K562 (cell line): ENCODE measurements at regions not wholly inside any gene's neighbourhood (a gene's known extent, or its start where the extent isn't known, plus 50 kb on each side); places are given as distances from the start of the nearest gene placed in this dataset.

ENCODE experiments used
- BMI1 ChIP-seq: fragments of 150-350 bp; IDR thresholded peaks from 2 replicates; pipeline ENCODE4 v1.6.1; 2014; ENCODE audit warnings: low read length
- FOXJ3 ChIP-seq: sonication (generic); formaldehyde crosslinking; IDR thresholded peaks from 2 replicates; pipeline ENCODE4 v1.4.0; 2020; ENCODE audit warnings: mild to moderate bottlenecking, missing genetic modification reagents
- HSF4 ChIP-seq: fragments of 250-450 bp; sonication (Bioruptor Pico); IDR thresholded peaks from 2 replicates; pipeline ENCODE4 v2.1.2; 2022; ENCODE audit warnings: mild to moderate bottlenecking, moderate library complexity, borderline replicate concordance
- KDM1A ChIP-seq, 2 experiments: fragments of 450-650 bp; IDR thresholded peaks; 2 replicates each; pipeline ENCODE4 v1.6.1; 2016; ENCODE audit warnings: mild to moderate bottlenecking in 2 of 2
- MYNN ChIP-seq, 2 experiments: sonication (generic); formaldehyde crosslinking in 1 of 2; IDR thresholded peaks; 2 replicates each; pipeline versions ENCODE4 v1.5.0 to v1.6.1; 2016 to 2020; ENCODE audit warnings: antibody characterized with exemption in 1 of 2, missing genetic modification reagents in 1 of 2
- NFIC ChIP-seq: fragments of 450-650 bp; IDR thresholded peaks from 2 replicates; pipeline ENCODE4 v1.6.1; 2017; ENCODE audit warnings: mild to moderate bottlenecking, inconsistent platforms
- NR2F6 ChIP-seq: fragments of 450-650 bp; formaldehyde crosslinking; IDR thresholded peaks from 2 replicates; pipeline ENCODE4 v1.4.0; 2020; ENCODE audit warnings: mild to moderate bottlenecking
- PURB ChIP-seq: sonication (generic); formaldehyde crosslinking; IDR thresholded peaks from 2 replicates; pipeline ENCODE4 v1.9.0; 2021; ENCODE audit warnings: low read depth, mild to moderate bottlenecking, missing genetic modification reagents
- SOX6 ChIP-seq: fragments of 450-650 bp; IDR thresholded peaks from 2 replicates; pipeline ENCODE4 v1.6.1; 2014; ENCODE audit warnings: mild to moderate bottlenecking
- SREBF1 ChIP-seq: fragments of 150-350 bp; IDR thresholded peaks from 2 replicates; pipeline ENCODE4 v1.6.1; 2014; ENCODE audit warnings: antibody characterized with exemption, low read depth, low read length, borderline replicate concordance
- TCF3 ChIP-seq: sonication (generic); formaldehyde crosslinking; IDR thresholded peaks from 2 replicates; pipeline ENCODE4 v1.4.0; 2020; ENCODE audit warnings: mild to moderate bottlenecking, missing genetic modification reagents
- XRCC5 ChIP-seq: fragments of 200-400 bp; formaldehyde crosslinking; IDR thresholded peaks from 2 replicates; pipeline ENCODE4 v1.6.1; 2017; ENCODE audit warnings: low read depth, mild to moderate bottlenecking, low read length
- ZNF436 ChIP-seq: fragments of 250-450, 450-650 bp; sonication (Bioruptor Pico); formaldehyde crosslinking; IDR thresholded peaks from 2 replicates; pipeline ENCODE4 v1.7.0; 2020; ENCODE audit warnings: mild to moderate bottlenecking
- TF ChIP-seq, protein P1 (sequence below): fragments of 250-450 bp; sonication (Bioruptor Pico); IDR thresholded peaks from 2 replicates; pipeline ENCODE4 v1.4.0; 2020; ENCODE audit warnings: borderline replicate concordance
- TF ChIP-seq, protein P2 (sequence below): fragments of 450-650 bp; formaldehyde crosslinking; IDR thresholded peaks from 2 replicates; pipeline ENCODE4 v1.4.0; 2022; ENCODE audit warnings: mild to moderate bottlenecking, moderate library complexity
- TF ChIP-seq, protein P3 (sequence below): fragments of 200-400 bp; formaldehyde crosslinking; IDR thresholded peaks from 2 replicates; pipeline ENCODE4 v1.6.1; 2017; ENCODE audit warnings: mild to moderate bottlenecking, low read depth, low read length, moderate library complexity
- TF ChIP-seq, protein P4 (sequence below): fragments of 450-650 bp; formaldehyde crosslinking; IDR thresholded peaks from 2 replicates; pipeline ENCODE4 v1.4.0; 2020; ENCODE audit warnings: mild to moderate bottlenecking
- TF ChIP-seq, protein P5 (sequence below): fragments of 250-450 bp; sonication (Bioruptor Pico); IDR thresholded peaks from 2 replicates; pipeline ENCODE4 v1.4.0; 2020; ENCODE audit warnings: mild to moderate bottlenecking, moderate library complexity
- TF ChIP-seq, protein P6 (sequence below): fragments of 250-450 bp; sonication (Bioruptor Pico); IDR thresholded peaks from 2 replicates; pipeline ENCODE4 v1.4.0; 2020; ENCODE audit warnings: mild to moderate bottlenecking, moderate library complexity

DNA sequence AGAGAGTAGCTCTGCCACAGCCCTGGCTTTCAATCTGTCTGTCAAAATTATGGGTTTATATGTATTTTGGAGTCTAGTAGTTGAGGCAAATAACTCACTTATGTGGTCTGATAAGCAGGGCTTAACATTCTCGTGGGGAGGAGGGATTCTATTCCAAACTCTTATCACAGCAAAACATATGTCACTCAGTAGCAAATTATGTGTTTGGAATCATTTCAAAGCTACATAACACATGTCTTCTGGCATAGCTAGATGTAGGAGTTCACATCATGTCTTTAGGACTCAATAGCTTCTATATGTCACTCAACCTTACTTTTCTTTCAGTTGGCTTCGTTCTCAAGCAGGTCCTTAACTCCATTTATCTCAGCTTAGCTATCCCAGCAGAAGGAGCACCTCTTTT, 144.5 kb upstream of the SEMA6A start (continued):
- TF ChIP-seq, protein P1, sequence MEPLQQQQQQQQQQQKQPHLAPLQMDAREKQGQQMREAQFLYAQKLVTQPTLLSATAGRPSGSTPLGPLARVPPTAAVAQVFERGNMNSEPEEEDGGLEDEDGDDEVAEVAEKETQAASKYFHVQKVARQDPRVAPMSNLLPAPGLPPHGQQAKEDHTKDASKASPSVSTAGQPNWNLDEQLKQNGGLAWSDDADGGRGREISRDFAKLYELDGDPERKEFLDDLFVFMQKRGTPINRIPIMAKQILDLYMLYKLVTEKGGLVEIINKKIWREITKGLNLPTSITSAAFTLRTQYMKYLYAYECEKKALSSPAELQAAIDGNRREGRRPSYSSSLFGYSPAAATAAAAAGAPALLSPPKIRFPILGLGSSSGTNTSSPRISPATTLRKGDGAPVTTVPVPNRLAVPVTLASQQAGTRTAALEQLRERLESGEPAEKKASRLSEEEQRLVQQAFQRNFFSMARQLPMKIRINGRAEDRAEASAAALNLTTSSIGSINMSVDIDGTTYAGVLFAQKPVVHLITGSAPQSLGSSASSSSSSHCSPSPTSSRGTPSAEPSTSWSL (CRISPR knock-in tag) = no peak
- TF ChIP-seq XRCC5 (no peak), TCF3 (CRISPR knock-in tag) (peak; percentile 50), SREBF1 (no peak), KDM1A (IDR thresholded peaks at IDR 0.05) (0 out of 4 replicates have a peak, but pooled peaks of 1 of the 2 experiments have one; percentile 18), ZNF436 (CRISPR knock-in tag) (no peak), NFIC (peak; percentile 38), SOX6 (no peak), FOXJ3 (CRISPR knock-in tag) (no peak), HSF4 (CRISPR knock-in tag) (no peak), BMI1 (no peak), NR2F6 (CRISPR knock-in tag) (no peak), MYNN (IDR thresholded peaks at IDR 0.05) (no peak), MYNN (CRISPR knock-in tag; IDR thresholded peaks at IDR 0.05) (no peak), PURB (no peak)
- TF ChIP-seq, protein P2, sequence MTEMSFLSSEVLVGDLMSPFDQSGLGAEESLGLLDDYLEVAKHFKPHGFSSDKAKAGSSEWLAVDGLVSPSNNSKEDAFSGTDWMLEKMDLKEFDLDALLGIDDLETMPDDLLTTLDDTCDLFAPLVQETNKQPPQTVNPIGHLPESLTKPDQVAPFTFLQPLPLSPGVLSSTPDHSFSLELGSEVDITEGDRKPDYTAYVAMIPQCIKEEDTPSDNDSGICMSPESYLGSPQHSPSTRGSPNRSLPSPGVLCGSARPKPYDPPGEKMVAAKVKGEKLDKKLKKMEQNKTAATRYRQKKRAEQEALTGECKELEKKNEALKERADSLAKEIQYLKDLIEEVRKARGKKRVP (CRISPR knock-in tag) = no peak
- TF ChIP-seq, protein P3, sequence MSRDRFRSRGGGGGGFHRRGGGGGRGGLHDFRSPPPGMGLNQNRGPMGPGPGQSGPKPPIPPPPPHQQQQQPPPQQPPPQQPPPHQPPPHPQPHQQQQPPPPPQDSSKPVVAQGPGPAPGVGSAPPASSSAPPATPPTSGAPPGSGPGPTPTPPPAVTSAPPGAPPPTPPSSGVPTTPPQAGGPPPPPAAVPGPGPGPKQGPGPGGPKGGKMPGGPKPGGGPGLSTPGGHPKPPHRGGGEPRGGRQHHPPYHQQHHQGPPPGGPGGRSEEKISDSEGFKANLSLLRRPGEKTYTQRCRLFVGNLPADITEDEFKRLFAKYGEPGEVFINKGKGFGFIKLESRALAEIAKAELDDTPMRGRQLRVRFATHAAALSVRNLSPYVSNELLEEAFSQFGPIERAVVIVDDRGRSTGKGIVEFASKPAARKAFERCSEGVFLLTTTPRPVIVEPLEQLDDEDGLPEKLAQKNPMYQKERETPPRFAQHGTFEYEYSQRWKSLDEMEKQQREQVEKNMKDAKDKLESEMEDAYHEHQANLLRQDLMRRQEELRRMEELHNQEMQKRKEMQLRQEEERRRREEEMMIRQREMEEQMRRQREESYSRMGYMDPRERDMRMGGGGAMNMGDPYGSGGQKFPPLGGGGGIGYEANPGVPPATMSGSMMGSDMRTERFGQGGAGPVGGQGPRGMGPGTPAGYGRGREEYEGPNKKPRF = no peak
- TF ChIP-seq, protein P4, sequence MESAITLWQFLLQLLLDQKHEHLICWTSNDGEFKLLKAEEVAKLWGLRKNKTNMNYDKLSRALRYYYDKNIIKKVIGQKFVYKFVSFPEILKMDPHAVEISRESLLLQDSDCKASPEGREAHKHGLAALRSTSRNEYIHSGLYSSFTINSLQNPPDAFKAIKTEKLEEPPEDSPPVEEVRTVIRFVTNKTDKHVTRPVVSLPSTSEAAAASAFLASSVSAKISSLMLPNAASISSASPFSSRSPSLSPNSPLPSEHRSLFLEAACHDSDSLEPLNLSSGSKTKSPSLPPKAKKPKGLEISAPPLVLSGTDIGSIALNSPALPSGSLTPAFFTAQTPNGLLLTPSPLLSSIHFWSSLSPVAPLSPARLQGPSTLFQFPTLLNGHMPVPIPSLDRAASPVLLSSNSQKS (CRISPR knock-in tag) = no peak
- TF ChIP-seq, protein P5, sequence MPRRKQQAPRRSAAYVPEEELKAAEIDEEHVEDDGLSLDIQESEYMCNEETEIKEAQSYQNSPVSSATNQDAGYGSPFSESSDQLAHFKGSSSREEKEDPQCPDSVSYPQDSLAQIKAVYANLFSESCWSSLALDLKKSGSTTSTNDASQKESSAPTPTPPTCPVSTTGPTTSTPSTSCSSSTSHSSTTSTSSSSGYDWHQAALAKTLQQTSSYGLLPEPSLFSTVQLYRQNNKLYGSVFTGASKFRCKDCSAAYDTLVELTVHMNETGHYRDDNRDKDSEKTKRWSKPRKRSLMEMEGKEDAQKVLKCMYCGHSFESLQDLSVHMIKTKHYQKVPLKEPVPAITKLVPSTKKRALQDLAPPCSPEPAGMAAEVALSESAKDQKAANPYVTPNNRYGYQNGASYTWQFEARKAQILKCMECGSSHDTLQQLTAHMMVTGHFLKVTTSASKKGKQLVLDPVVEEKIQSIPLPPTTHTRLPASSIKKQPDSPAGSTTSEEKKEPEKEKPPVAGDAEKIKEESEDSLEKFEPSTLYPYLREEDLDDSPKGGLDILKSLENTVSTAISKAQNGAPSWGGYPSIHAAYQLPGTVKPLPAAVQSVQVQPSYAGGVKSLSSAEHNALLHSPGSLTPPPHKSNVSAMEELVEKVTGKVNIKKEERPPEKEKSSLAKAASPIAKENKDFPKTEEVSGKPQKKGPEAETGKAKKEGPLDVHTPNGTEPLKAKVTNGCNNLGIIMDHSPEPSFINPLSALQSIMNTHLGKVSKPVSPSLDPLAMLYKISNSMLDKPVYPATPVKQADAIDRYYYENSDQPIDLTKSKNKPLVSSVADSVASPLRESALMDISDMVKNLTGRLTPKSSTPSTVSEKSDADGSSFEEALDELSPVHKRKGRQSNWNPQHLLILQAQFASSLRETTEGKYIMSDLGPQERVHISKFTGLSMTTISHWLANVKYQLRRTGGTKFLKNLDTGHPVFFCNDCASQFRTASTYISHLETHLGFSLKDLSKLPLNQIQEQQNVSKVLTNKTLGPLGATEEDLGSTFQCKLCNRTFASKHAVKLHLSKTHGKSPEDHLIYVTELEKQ (CRISPR knock-in tag) = no peak
- TF ChIP-seq, protein P6, sequence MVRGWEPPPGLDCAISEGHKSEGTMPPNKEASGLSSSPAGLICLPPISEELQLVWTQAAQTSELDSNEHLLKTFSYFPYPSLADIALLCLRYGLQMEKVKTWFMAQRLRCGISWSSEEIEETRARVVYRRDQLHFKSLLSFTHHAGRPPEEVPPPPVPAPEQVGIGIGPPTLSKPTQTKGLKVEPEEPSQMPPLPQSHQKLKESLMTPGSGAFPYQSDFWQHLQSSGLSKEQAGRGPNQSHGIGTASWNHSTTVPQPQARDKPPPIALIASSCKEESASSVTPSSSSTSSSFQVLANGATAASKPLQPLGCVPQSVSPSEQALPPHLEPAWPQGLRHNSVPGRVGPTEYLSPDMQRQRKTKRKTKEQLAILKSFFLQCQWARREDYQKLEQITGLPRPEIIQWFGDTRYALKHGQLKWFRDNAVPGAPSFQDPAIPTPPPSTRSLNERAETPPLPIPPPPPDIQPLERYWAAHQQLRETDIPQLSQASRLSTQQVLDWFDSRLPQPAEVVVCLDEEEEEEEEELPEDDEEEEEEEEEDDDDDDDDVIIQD = no peak
